ENCODE measurements at regions not wholly inside any gene's neighbourhood (a gene's known extent, or its start where the extent isn't known, plus 50 kb on each side); places are given as distances from the start of the nearest gene placed in this dataset.

DNA sequence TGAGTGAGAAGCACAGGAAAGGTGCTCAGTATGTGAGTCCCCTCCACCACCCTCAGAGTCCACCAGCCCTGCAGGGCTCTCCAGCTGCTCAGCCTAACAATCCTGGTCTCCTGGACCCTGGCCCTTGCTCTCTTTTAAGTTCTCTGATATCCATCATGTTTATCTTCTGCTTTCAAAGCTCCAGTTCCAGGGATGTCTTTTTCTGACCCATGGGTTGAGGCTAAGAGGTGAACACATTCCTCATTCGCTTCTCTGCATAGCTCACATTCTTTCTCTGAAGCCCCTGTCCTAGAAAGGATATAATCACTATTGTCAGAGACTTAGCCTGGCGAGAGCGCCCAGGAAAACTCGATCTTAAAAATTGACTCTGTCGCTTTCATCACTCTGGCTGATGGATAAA lies 86.4 kb downstream of the ARL4C start:
- H3K4me3 ChIP-seq (ENCODE audit: low read length): no peak overlapping the region
- DNase-seq (ENCODE audit: low read depth): no peak
- TF ChIP-seq, protein P1, sequence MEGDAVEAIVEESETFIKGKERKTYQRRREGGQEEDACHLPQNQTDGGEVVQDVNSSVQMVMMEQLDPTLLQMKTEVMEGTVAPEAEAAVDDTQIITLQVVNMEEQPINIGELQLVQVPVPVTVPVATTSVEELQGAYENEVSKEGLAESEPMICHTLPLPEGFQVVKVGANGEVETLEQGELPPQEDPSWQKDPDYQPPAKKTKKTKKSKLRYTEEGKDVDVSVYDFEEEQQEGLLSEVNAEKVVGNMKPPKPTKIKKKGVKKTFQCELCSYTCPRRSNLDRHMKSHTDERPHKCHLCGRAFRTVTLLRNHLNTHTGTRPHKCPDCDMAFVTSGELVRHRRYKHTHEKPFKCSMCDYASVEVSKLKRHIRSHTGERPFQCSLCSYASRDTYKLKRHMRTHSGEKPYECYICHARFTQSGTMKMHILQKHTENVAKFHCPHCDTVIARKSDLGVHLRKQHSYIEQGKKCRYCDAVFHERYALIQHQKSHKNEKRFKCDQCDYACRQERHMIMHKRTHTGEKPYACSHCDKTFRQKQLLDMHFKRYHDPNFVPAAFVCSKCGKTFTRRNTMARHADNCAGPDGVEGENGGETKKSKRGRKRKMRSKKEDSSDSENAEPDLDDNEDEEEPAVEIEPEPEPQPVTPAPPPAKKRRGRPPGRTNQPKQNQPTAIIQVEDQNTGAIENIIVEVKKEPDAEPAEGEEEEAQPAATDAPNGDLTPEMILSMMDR (conservative IDR thresholded peaks at IDR 0.05; ENCODE audit: low read length): no peak

DNA sequence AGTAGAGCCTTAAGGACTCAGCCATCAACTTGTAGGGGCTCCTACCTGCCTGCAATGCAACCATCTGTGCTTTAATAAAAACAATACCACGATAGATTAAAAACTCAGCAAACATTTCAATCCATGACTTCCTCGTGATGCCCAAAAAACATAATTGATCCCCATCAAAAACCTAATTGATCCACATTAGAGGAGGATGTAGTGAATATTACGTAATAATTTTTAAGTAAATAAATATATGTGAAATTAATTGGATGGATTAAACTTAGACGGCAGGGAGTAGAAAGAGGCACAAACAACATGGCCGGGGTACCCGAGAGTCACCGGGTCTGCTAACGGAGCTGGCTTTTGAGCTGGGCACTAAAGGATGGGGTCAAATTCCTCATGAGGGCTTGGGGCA lies 87.3 kb downstream of the ARL4C start:
- TF ChIP-seq, protein P1 (conservative IDR thresholded peaks at IDR 0.05; ENCODE audit: low read length): no peak
- DNase-seq (ENCODE audit: low read depth): no peak
- H3K4me3 ChIP-seq (ENCODE audit: low read length): no peak overlapping the region

DNA sequence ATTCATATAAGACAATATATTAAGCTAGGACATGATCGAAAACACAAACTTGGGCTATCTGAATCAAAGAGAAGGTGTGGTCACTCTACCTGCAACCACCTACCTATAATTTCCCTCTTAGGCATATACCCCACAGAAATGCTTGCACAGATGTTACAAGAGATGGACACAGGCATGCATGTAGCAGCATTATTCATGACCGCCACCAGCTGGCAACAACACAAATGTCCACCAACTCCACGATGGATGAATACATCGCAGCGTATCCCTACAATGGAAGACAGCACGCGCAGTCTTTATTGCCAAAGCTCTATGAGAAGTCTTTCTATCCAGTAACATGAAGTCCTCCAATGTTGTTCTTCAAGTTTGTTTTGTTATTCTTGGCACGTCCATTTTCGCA lies 90.8 kb downstream of the ARL4C start:
- DNase-seq (ENCODE audit: low read depth): no peak
- TF ChIP-seq, protein P1 (conservative IDR thresholded peaks at IDR 0.05; ENCODE audit: low read length): no peak
- no peak overlapping the region for H3K4me3 ChIP-seq (ENCODE audit: low read length)

DNA sequence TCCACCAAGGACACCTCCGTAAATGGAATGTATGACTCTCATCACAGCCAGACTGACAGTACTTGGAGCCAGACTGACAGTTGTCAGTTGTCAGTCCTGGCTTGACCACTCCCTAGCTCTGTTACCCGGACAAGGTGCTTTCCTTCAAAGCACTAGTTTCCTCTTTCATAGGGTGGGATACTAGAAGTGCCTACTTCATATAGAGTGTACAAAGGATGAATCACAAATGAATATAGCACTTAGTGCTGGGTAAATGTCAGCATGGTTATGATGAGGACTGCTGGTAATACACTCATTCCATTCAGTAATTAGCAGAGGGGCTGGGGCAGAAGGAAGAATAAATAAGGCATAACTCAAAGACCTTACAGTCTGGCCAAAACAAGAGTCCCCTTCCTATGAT lies 91.4 kb downstream of the ARL4C start:
- TF ChIP-seq, protein P1 (conservative IDR thresholded peaks at IDR 0.05; ENCODE audit: low read length): no peak
- no peak overlapping the region for H3K4me3 ChIP-seq (ENCODE audit: low read length)
- DNase-seq (ENCODE audit: low read depth): no peak

DNA sequence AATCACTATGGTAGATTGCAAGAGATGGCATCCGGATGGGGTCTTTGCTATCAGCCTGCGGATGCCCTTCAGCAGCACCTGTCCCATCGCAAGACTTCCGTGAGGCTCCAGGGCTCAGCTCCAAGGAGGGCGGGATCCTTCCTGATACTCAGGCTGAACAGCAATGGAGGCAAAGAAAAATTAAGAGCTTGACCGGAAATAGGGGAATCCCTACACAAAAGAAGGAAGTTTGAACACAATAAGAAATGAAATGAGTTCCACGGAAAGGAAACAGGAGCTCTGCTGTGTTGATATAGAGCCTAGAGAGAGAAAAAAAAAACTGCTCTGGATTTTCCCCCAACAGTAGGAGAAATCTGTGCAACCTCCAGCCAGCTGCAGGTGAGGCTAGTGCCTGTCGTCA lies 91.9 kb downstream of the ARL4C start:
- TF ChIP-seq, protein P1 (conservative IDR thresholded peaks at IDR 0.05; ENCODE audit: low read length): no peak
- no peak overlapping the region for H3K4me3 ChIP-seq (ENCODE audit: low read length)
- no peak for DNase-seq (ENCODE audit: low read depth)

DNA sequence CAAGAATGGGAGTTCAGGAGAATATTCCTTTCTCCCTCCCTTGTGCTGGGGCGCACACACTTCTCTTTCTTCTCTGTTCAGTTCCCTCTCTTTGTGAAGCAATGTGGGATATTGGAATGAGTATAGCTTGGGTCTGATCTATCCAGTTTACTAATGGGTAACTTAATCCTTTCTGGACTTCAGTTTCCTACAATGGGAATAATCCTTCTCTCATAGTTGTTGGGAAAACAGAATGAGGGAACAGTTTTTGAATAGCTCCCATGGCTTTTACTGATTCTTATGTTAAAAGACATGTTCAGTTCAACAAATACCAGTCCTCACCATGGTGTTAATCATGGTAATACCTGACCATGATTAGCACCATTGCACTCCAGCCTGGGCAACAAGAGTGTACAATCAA lies 93.1 kb downstream of the ARL4C start:
- no peak for DNase-seq (ENCODE audit: low read depth)
- H3K4me3 ChIP-seq (ENCODE audit: low read length): no peak overlapping the region
- TF ChIP-seq, protein P1 (conservative IDR thresholded peaks at IDR 0.05; ENCODE audit: low read length): no peak

DNA sequence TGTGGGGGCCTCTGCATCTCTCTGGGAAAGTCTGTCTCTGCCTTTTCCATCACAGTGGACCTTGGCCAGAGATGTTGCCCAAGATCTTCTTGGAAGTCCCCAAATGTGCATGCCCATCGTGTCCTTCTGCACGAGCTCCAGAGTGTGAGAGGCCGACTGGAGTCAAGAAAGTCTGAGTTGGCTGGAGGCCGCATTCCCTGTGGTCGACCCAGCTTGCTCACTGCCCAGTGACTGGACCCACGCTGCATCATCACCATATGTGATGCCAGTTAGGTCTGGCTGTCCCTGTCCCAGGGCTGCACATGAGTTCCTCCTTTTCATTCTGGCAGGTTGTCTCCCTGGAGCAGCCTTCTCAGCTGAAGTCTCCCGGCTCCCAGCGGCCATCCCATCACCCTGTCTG lies 93.8 kb downstream of the ARL4C start:
- H3K4me3 ChIP-seq (ENCODE audit: low read length): no peak overlapping the region
- DNase-seq (ENCODE audit: low read depth): peak; percentile 98
- TF ChIP-seq, protein P1 (conservative IDR thresholded peaks at IDR 0.05; ENCODE audit: low read length): no peak

All from AG10803 (cell line).